22Rv1 (cell line): ENCODE measurements at regions not wholly inside any gene's neighbourhood (a gene's known extent, or its start where the extent isn't known, plus 50 kb on each side); places are given as distances from the start of the nearest gene placed in this dataset.

Experiments used
- ZFX ChIP-seq: fragments of 450-650 bp; IDR thresholded peaks from 2 replicates; pipeline ENCODE4 v1.6.1; 2017; ENCODE audit warnings: antibody characterized with exemption, borderline replicate concordance
- TF ChIP-seq, protein P1 (sequence below): fragments of 450-650 bp; IDR thresholded peaks from 2 replicates; pipeline ENCODE4 v1.5.1; 2017; ENCODE audit warnings: mild to moderate bottlenecking

- TF ChIP-seq, protein P1, sequence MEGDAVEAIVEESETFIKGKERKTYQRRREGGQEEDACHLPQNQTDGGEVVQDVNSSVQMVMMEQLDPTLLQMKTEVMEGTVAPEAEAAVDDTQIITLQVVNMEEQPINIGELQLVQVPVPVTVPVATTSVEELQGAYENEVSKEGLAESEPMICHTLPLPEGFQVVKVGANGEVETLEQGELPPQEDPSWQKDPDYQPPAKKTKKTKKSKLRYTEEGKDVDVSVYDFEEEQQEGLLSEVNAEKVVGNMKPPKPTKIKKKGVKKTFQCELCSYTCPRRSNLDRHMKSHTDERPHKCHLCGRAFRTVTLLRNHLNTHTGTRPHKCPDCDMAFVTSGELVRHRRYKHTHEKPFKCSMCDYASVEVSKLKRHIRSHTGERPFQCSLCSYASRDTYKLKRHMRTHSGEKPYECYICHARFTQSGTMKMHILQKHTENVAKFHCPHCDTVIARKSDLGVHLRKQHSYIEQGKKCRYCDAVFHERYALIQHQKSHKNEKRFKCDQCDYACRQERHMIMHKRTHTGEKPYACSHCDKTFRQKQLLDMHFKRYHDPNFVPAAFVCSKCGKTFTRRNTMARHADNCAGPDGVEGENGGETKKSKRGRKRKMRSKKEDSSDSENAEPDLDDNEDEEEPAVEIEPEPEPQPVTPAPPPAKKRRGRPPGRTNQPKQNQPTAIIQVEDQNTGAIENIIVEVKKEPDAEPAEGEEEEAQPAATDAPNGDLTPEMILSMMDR = no peak
- TF ChIP-seq ZFX = no peak
Observed at GRCh38 chr1:63005812-63006211, 221.9 kb downstream of the ATG4C start.
